HG03039 (cell line): ENCODE measurements at regions not wholly inside any gene's neighbourhood (a gene's known extent, or its start where the extent isn't known, plus 50 kb on each side); places are given as distances from the start of the nearest gene placed in this dataset.
"Not testable (repeated sequence)": the region's sequence is repeated elsewhere in the genome, so short reads cannot be mapped to it uniquely, and the experiment has no call there.

ENCODE experiments used
- ATAC-seq: cut with Tn5 transposase; IDR thresholded peaks from one replicate; pipeline ENCODE4 v1.9.1; 2021; ENCODE audit warnings: mild to moderate bottlenecking, moderate library complexity; ENCODE audit not compliant: unreplicated experiment

DNA sequence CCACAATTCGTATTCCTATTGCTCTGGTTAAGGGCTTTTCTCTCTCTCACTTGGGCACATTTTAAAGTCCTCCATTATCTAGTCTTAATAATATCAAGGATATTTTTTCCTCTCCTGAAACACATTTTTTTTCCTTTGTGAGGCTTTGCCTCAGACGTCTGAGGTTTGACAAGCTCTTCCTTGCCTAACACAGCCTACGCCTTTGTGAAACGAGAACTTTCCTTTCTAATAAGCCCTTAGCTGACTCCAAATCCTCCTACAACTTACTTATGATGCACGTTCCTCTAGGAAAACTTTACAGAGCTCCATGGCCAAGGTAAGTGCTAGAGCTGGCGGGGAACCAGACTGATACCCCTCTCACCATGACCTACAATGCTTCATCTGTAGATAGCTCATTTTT lies 841.5 kb downstream of the SOCS6 start:
- no peak for ATAC-seq

DNA sequence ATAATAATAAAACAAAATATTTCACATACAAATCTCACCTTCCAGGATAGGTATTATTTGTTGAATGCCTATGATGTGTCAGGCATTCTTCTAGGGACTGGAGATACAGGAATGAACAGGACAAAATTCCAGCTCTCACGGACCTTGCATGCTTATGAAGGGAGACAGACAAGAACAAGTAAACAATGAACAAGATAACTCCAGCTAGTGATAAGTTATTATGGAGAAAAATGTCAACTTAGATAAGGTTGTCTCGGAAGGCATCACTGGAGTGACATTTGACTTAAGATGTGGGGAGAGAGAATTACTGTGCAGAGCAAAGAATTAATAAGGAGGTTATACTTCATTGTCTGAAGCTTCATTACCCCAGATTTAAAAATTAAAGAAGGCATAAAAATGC lies 836.7 kb downstream of the SOCS6 start:
- no peak for ATAC-seq

- ATAC-seq = no peak
Measured at GRCh38 chr18:71116535-71116934, 827.7 kb downstream of the SOCS6 start.

DNA sequence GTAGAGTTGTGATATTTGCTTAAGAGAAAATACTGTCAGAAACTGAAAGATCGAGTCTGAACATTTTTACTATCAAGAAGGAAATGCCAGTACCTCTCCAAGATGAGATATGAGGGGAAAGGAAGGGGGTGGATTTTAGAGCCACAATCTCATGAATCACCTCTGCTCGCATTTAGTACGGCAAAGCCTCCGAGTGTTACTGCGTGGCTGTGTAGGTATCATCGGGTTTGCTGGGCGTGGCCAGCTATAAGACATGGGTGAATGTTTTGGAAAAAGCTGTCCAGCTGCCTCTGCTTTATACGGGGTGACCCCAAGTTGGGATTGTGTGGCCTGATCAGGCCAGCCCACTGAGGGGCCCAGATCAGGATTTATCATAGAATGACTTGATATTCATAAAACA lies 826.4 kb downstream of the SOCS6 start:
- ATAC-seq = no peak

- ATAC-seq = no peak
Measured at GRCh38 chr18:71114550-71115210, 825.8 kb downstream of the SOCS6 start.

DNA sequence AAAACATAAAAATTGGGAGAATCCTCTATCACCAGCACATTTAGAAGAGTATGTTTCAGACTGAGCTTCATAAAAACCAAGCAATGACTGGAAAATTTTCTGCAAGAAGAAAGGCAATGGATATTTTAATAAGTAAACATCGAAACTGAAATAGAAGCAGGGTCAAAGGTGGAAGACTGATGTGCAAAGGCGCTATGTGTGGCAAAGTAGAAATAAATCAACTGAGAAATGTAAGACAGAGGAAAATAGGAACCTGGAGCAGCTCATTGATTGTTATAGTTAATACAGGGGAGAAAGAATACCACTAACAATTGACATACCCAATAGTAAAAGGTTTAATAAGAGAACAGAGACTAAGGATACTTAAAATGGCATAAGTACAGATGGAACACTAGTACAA lies 818.4 kb downstream of the SOCS6 start:
- no peak for ATAC-seq

DNA sequence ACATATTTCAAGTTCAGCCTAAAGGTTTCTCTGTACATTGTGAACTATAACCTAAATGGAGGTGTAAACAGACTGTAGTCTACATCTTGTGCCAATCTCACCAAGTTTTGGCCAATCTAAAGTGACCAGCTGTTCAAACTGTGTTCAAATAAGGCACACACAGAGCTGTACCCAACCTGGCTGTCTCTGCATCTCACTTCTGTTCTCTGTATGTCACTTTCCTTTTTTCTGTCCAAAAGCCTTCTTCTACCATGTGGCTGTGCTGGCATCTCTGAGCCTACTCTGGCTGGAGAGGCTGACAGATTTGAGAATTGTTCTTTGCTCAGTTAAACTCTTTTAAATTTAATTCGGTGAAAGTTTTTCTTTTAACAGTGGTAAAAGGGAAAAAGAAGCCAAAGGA lies 817.9 kb downstream of the SOCS6 start:
- ATAC-seq = no peak

DNA sequence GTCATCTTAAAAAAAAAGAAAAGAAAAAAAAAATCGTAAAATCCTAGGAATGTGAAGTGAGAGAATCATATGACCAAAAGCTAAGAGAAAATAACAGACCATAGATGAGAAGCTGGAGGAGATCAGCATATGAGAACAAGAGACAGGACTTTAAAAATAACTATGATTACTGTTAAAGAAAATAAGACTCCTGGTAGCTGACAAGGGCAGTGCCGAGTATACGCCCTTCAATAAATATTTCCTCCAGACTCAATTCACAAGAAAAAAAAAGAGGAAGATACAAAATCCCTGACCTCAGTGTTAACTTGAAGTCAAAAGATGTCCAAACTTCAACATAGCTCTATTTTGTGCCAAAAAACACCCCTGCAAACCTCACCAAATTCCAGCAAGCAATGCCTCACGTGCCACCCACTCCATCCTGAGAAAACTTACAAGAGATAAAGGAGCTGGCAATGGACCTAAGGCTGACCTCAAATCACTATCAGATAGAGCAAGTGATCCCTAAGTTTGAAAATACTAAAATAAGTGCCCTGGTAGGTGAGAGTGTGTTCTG lies 817.2 kb downstream of the SOCS6 start:
- no peak for ATAC-seq

DNA sequence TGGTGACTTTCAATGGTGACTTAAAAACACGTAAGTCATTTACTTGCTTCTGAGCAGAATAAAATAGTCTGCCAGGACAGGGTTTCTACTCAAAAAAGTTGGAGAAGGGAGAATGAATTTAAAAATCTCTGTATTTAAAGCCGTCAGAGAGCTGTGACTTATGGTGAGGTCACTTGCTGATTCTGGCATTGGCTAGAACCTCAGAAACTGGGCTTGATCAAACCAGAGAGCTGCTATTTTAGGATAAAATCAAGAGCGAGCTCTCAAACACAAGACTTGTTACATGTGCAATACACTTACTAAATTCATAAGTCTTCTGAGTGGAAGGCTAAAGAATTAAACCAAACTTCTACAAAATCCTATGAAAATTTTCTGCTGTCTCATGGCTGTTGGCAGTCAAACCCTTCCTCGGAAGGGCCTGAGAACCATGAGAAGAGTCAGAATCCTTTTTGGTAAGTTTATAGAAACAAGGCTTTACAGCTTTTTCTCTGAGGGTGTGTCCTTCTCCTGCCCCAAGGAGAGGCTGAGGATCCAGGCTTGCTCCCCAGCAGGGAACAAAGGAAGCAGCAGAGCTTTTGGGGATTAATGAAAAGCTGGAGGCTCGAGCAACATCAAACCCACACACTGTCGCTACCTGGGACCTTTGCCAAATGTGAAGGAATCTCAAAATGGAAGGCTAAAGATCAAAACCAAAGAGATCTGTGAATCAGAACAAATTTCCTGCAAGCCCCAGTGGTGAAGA lies 816.4 kb downstream of the SOCS6 start:
- no peak for ATAC-seq

DNA sequence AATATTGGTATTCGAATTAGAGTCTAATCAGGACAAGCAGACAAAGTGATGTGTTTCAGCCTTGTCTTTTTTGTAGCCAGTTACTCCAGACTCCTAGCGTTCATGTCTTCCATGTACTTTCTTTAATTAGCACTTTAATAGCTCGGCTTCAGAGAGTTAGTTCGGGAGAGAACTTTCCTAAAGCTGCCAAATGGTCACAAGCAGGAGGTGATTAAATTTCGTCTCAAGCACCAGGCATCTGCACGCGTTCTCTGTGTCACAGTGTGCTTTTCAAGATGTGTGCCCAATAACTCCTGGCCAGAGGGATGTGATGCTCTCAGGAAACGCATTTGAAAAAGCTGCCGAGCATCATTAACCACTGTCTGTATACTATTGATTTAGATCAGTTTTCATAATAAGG lies 790.8 kb downstream of the SOCS6 start:
- no peak for ATAC-seq

DNA sequence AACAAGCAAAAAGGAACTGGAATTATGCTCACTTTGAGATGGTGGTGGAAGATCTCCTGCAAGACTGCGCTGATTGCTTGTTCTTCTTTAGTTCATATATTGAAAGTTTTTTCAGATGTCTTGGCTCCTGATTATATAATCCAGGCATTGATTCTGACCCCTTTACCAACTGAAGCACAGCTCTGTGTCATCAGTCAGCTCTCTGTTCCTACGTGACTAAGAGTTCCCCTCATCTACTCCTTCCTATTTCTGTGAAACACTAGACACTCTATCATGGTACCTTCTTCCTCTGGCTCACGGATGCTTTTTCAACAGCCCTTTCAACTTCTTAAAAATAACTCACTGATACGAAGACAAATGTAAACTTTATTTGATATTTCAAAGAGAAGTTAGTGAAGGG lies 788.6 kb downstream of the SOCS6 start:
- ATAC-seq = no peak

DNA sequence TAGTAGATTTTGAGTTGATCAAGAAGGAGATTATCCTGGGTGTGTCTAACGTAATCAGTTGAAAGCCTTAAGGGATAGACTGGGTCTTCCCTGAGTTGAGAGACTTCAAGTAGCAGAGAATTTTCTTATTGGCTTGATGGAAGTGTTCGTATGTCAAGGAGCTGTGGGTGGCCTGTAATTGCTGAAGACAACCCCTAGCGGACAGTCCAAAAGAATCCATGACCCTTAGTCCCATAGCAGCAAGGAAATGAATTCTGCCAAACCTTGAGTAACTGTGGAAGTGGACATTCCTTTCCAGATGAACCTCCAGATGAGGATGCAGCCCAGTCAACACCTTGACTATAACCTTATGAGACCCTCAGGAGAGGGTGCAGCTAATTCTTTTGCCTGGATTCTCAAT lies 786.3 kb downstream of the SOCS6 start:
- no peak for ATAC-seq

- no peak for ATAC-seq
Measured at GRCh38 chr18:71068338-71068737, 779.5 kb downstream of the SOCS6 start.

GRCh38 chr18:71049893-71050292 lies 761.0 kb downstream of the SOCS6 start:
- ATAC-seq = no peak

- no peak for ATAC-seq
Measured at GRCh38 chr18:71047882-71048281, 759.0 kb downstream of the SOCS6 start.

DNA sequence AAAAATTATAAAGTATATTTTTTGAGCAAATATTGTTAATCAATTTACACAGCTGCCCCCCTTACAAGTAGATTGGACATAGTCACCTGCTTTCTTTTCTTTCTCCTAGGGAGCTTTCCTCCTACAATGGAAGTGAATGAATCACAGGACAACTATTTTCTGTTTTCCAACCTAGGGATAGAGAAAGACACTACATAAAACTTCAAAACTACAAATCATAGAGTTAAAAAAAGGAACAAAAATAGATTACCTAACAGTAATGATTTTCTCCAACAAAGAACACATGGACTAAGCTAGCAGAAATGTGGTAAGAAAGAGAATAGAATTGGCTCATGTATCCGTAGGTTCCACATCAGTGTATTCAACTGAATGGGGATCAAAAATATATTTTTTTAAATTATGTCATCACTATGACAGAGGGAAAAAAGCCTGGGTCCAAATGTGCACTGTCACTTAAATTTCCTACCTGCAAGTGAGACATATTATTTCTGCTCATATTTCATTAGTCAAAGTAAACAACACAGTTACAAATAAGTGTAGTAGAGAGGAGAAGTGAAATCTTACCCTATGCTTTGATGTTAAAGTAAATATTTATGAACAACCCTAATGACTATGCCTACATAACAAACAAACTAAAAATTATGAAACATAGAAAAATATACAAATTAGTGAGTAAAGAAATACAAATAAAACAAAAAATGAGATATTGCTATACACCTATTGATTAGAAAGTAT lies 756.7 kb downstream of the SOCS6 start:
- no peak for ATAC-seq

GRCh38 chr18:71040161-71040560 lies 751.3 kb downstream of the SOCS6 start:
- no peak for ATAC-seq

- ATAC-seq = no peak
Measured at GRCh38 chr18:71038196-71038595, 749.4 kb downstream of the SOCS6 start.

DNA sequence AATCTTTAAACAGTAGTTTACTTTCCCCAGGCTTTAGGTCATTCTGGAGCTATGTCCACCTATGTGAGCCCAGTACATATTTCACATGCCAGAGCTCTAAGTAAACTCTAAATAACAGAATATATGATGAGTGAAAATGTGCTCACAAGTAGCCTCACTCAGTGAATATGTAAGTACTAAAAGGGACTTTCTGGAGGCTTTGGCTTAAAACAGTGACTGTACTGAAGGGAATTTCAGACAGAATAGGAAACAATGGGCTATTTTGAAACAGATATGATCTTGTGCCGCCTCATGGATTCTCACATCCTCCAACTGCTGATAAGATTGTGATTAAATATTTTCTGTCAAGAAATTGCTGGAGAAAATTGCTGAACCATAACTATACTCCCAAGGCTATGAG lies 747.9 kb downstream of the SOCS6 start:
- peak; percentile 65 for ATAC-seq

DNA sequence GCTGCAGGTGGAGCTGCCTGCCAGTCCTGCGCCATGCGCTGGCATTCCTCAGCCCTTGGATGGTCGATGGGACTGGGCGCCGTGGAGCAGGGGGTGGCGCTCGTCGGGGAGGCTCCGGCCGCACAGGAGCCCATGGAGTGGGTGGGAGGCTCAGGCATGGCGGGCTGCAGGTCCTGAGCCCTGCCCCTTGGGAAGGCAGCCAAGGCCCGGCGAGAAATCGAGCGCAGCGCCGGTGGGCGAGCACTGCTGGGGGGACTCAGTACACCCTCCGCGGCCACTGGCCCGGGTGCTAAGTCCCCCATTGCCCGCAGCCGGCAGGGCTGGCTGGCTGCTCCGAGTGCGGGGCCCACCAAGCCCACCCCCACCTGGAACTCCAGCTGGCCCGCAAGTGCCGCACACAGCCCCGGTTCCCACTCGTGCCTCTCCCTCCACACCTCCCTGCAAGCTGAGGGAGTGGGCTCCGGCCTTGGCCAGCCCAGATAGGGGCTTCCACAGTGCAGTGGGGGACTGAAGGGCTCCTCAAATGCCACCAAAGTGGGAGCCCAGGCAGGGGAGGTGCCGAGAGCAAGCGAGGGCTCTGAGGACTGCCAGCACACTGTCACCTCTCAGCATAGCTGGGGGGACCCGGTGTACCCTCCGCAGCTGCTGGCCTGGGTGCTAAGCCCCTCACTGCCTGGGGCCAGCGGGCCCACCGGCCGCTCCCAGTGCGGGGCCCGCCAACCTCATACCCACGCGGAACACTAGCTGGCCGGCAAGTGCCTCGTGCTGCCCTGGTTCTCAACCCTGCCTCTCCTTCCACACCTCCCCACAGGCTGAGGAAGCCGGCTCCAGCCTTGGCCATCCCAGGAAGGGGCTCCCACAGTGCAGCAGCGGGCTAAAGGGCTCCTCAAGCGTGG lies 742.7 kb downstream of the SOCS6 start:
- ATAC-seq = not testable (repeated sequence)

- not testable (repeated sequence) for ATAC-seq
Measured at GRCh38 chr18:71030085-71030484, 741.2 kb downstream of the SOCS6 start.
